Effector memory CD4-positive, alpha-beta T cell (primary cell): ENCODE measurements at regions not wholly inside any gene's neighbourhood (a gene's known extent, or its start where the extent isn't known, plus 50 kb on each side); places are given as distances from the start of the nearest gene placed in this dataset.

ENCODE experiments used
- DNase-seq, 3 donors: peaks; one replicate each; pipeline ENCODE4 v3.0.0-alpha.2; 2020
- H3K27ac ChIP-seq: 2 replicates; pipeline ENCODE4 v1.7.0; 2013; ENCODE audit warnings: mild to moderate bottlenecking, low read length, moderate library complexity; ENCODE audit not compliant: insufficient read depth, poor library complexity, severe bottlenecking
- H3K27me3 ChIP-seq: replicated peaks from 2 replicates; pipeline ENCODE4 v1.7.0; 2013; ENCODE audit warnings: mild to moderate bottlenecking, low read length; ENCODE audit not compliant: insufficient read depth, control insufficient read depth, poor library complexity, severe bottlenecking
- H3K36me3 ChIP-seq: 2 replicates; pipeline ENCODE4 v1.7.0; 2013; ENCODE audit warnings: mild to moderate bottlenecking, low read length, moderate library complexity; ENCODE audit not compliant: control insufficient read depth, insufficient read depth
- H3K4me1 ChIP-seq: 2 replicates; pipeline ENCODE4 v1.7.0; 2013; ENCODE audit warnings: low read length, mild to moderate bottlenecking; ENCODE audit not compliant: control insufficient read depth, insufficient read depth, poor library complexity, severe bottlenecking
- H3K4me3 ChIP-seq: 2 replicates; pipeline ENCODE4 v1.7.0; 2013; ENCODE audit warnings: low read length, low read depth, mild to moderate bottlenecking; ENCODE audit not compliant: insufficient read depth, poor library complexity, severe bottlenecking
- H3K9me3 ChIP-seq: 2 replicates; pipeline ENCODE4 v1.7.0; 2013; ENCODE audit warnings: mild to moderate bottlenecking, low read length, moderate library complexity; ENCODE audit not compliant: control insufficient read depth

- no peak overlapping the region for H3K27ac ChIP-seq
- no peaks in the 10 kb centered on the region for H3K9me3 ChIP-seq
- H3K4me1 ChIP-seq, result no peaks in the 10 kb centered on the region
- H3K4me3 ChIP-seq, result no peak overlapping the region
- no peaks in the 10 kb centered on the region for H3K27me3 ChIP-seq
- no peak for DNase-seq
- H3K36me3 ChIP-seq, result no peaks in the 10 kb centered on the region
These were observed 939.7 kb downstream of the NSUN3 start for GRCh38 chr3:95002438-95003046.

GRCh38 chr3:95028688-95029087 lies 965.8 kb downstream of the NSUN3 start:
- H3K27me3 ChIP-seq, result no peaks in the 10 kb centered on the region
- H3K4me1 ChIP-seq, result no peaks in the 10 kb centered on the region
- H3K4me3 ChIP-seq, result no peak overlapping the region
- no peak overlapping the region for H3K27ac ChIP-seq
- no peaks in the 10 kb centered on the region for H3K9me3 ChIP-seq
- DNase-seq, result no peak
- no peaks in the 10 kb centered on the region for H3K36me3 ChIP-seq

- no peak overlapping the region for H3K27ac ChIP-seq
- no peaks in the 10 kb centered on the region for H3K27me3 ChIP-seq
- no peak for DNase-seq
- H3K9me3 ChIP-seq, result no peaks in the 10 kb centered on the region
- H3K36me3 ChIP-seq, result no peaks in the 10 kb centered on the region
- no peak overlapping the region for H3K4me3 ChIP-seq
- H3K4me1 ChIP-seq, result no peaks in the 10 kb centered on the region
These were observed 966.8 kb downstream of the NSUN3 start for GRCh38 chr3:95029644-95030043.

GRCh38 chr3:95036526-95037021 lies 973.7 kb downstream of the NSUN3 start:
- no peaks in the 10 kb centered on the region for H3K27me3 ChIP-seq
- H3K27ac ChIP-seq, result no peak overlapping the region
- H3K36me3 ChIP-seq, result no peaks in the 10 kb centered on the region
- H3K9me3 ChIP-seq, result no peaks in the 10 kb centered on the region
- H3K4me1 ChIP-seq, result no peaks in the 10 kb centered on the region
- DNase-seq, result no peak
- no peak overlapping the region for H3K4me3 ChIP-seq

GRCh38 chr3:95037097-95037496 lies 974.2 kb downstream of the NSUN3 start:
- Histone ChIP-seq H3K9me3 (no peaks in the 10 kb centered on the region), H3K4me1 (no peaks in the 10 kb centered on the region), H3K27me3 (no peaks in the 10 kb centered on the region), H3K36me3 (no peaks in the 10 kb centered on the region), H3K4me3 (no peak overlapping the region), H3K27ac (no peak overlapping the region)
- no peak for DNase-seq

GRCh38 chr3:95037927-95038326 lies 975.1 kb downstream of the NSUN3 start:
- no peak for DNase-seq
- Histone ChIP-seq H3K9me3 (no peaks in the 10 kb centered on the region), H3K36me3 (no peaks in the 10 kb centered on the region), H3K27me3 (no peaks in the 10 kb centered on the region), H3K4me3 (no peak overlapping the region), H3K4me1 (no peaks in the 10 kb centered on the region), H3K27ac (no peak overlapping the region)

- no peaks in the 10 kb centered on the region for H3K4me1 ChIP-seq
- H3K27me3 ChIP-seq, result no peaks in the 10 kb centered on the region
- H3K27ac ChIP-seq, result no peak overlapping the region
- H3K36me3 ChIP-seq, result no peaks in the 10 kb centered on the region
- DNase-seq, result no peak
- no peak overlapping the region for H3K4me3 ChIP-seq
- H3K9me3 ChIP-seq, result no peaks in the 10 kb centered on the region
These were observed 981.2 kb downstream of the NSUN3 start for GRCh38 chr3:95044101-95044500.

GRCh38 chr3:95048564-95048963 lies 985.7 kb downstream of the NSUN3 start:
- no peak overlapping the region for H3K27ac ChIP-seq
- no peak overlapping the region for H3K4me3 ChIP-seq
- no peak for DNase-seq
- no peaks in the 10 kb centered on the region for H3K4me1 ChIP-seq
- no peaks in the 10 kb centered on the region for H3K9me3 ChIP-seq
- H3K27me3 ChIP-seq, result no peaks in the 10 kb centered on the region
- no peaks in the 10 kb centered on the region for H3K36me3 ChIP-seq

GRCh38 chr3:95049841-95050240 lies 987.0 kb downstream of the NSUN3 start:
- Histone ChIP-seq H3K9me3 (no peaks in the 10 kb centered on the region), H3K27me3 (no peaks in the 10 kb centered on the region), H3K36me3 (no peaks in the 10 kb centered on the region), H3K4me3 (no peak overlapping the region), H3K4me1 (no peaks in the 10 kb centered on the region), H3K27ac (no peak overlapping the region)
- no peak for DNase-seq

GRCh38 chr3:95055288-95055687 lies 992.4 kb downstream of the NSUN3 start:
- Histone ChIP-seq H3K4me1 (no peaks in the 10 kb centered on the region), H3K9me3 (no peaks in the 10 kb centered on the region), H3K36me3 (no peaks in the 10 kb centered on the region), H3K27me3 (no peaks in the 10 kb centered on the region), H3K4me3 (no peak overlapping the region), H3K27ac (no peak overlapping the region)
- DNase-seq, result no peak
